ENCODE measurements at regions not wholly inside any gene's neighbourhood (a gene's known extent, or its start where the extent isn't known, plus 50 kb on each side); places are given as distances from the start of the nearest gene placed in this dataset.
A peak's percentile ranks its signal among the peaks of the same experiment; 100 is the strongest.
"Not testable (repeated sequence)": the region's sequence is repeated elsewhere in the genome, so short reads cannot be mapped to it uniquely, and the experiment has no call there.

DNA sequence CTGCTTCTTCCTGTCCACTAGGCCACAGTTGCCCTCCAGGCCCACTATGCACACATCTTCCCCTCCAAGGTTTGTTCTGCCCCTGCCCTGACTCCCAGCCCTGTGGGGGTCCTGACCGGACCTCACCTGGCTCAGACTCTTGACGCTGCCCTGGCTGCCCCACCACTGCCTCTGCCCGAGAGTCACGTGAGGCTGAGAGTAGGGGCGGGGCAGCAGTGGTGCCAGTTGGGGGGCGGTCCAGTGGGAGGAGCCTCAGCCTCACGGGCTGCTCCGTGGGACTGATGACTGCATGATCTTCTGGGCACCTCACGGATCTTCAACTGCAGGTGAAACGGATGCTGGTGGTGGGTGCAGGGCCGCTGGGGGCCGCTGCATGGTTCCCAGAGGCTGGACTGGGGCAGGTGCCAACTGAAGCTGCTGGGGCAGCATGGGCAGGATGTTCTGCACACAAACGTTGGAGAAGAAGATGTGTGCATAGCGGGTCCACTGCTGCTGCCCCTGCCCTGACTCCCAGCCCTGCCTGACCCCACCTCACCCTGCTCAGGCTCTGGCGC, 77.6 kb downstream of the HHIPL2 start:
- not testable (repeated sequence) for DNase-seq (ENCODE audit: low read depth)

DNA sequence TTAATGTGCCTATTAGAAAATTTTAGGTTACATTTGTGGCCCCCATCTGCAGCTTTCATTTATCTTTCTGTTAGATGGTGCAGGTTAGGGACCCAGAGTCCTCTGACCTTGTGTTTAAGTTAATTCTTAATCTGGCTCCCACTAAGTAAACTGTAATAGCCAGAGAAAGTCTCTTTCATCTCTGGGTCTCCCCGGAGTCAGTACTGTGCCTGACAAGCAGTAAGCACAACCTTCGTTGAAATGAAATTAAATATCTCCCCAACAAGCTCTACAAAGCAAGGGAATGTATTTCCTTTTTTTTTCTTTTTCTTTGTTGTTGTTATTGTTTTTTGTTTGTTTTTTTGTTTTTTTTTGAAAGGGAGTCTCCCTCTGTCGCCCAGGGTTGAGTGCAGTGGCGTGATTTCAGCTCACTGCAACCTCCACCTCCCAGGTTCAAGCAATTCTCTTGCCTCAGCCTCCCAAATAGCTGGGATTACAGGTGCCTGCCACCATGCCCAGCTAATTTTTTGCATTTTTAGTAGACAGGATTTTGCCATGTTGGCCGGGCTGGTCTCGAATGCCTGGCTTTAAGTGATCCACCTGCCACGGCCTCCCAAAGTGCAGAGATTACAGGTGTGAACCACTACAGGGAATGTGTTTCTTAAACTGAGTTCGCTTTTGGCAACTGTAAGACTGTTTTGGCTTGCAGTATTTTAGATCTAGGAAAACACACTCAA, 81.6 kb downstream of the HHIPL2 start:
- DNase-seq (ENCODE audit: low read depth) = no peak

- peak; percentile 86 for DNase-seq (ENCODE audit: low read depth)
Observed at GRCh38 chr1:222465211-222466041, 82.5 kb downstream of the HHIPL2 start.

- peak; percentile 49 for DNase-seq (ENCODE audit: low read depth)
Observed at GRCh38 chr1:222464841-222465210, 83.1 kb downstream of the HHIPL2 start.

DNA sequence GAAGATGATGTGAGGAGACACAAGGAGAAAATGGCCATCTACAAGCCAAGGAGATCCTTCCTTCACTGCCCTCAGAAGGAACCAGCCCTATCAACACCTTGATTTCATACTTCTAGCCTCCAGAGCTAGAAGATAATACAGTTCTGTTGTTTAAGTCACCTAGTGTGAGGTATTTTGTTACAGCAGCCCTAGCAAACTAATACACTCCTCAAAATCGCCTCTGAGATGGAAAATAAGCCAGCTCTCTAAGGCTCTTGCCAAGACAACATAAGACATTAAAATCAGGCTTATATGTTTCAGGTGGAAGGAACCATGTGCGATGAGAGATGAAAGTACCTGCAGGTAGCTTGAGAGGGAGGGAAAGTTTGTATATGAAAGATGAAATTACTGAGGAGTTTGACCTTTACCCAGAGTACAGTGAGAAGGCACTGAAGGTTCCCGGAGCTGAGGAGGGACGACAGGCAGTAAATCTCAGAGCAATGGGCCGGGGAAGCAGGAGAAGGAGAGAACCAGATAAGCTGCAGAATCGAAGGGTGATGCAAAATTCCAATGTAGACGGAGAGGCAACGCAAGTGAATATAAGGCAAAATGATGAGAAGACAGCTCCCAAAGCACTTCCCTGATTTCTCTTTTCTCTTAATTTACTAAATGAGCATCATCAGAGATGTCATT, 84.7 kb downstream of the HHIPL2 start:
- no peak for DNase-seq (ENCODE audit: low read depth)

DNA sequence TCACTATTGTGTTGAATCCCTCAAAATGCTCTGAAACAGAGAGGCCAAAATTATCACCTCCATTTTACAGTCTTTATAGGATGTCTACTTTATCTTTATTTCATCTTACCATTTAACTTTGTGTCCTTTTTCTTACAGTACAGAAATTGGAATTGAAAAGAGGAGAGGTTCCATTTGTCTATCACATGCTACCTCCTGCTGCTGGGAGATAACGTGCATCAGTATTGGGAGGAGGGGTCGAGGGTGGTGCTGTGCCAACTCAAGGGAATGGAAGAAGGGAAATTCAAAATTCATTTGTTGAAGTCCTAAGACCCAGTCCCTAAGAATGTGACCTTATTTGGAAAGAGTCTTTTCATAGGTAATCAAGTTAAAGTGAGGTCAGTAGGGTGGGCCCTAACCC, 85.3 kb downstream of the HHIPL2 start:
- DNase-seq (ENCODE audit: low read depth) = no peak

- no peak for DNase-seq (ENCODE audit: low read depth)
Observed at GRCh38 chr1:222461941-222462340, 86.0 kb downstream of the HHIPL2 start.

- no peak for DNase-seq (ENCODE audit: low read depth)
Observed at GRCh38 chr1:222459652-222460051, 88.3 kb downstream of the HHIPL2 start.

DNA sequence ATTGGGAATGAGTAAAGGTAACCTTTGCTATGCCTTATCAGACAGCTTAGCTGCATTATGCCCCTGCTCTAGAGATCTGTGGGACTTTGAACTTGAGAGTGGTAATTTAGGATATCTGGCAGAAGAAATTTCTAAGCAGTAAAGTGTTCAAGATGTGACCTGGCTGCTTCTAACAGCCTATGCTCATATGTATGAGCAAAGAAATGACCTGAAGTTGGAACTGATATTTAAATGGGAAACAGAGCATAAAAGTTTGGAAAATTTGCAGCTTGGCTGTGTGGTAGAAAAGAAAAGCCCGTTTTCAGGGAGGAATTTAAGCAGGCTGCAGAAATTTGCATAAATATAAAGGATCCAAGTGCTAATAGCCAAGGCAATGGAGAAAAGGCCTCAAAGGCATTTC, 90.4 kb downstream of the HHIPL2 start:
- no peak for DNase-seq (ENCODE audit: low read depth)

- no peak for DNase-seq (ENCODE audit: low read depth)
Observed at GRCh38 chr1:222457084-222457483, 90.8 kb downstream of the HHIPL2 start.

DNA sequence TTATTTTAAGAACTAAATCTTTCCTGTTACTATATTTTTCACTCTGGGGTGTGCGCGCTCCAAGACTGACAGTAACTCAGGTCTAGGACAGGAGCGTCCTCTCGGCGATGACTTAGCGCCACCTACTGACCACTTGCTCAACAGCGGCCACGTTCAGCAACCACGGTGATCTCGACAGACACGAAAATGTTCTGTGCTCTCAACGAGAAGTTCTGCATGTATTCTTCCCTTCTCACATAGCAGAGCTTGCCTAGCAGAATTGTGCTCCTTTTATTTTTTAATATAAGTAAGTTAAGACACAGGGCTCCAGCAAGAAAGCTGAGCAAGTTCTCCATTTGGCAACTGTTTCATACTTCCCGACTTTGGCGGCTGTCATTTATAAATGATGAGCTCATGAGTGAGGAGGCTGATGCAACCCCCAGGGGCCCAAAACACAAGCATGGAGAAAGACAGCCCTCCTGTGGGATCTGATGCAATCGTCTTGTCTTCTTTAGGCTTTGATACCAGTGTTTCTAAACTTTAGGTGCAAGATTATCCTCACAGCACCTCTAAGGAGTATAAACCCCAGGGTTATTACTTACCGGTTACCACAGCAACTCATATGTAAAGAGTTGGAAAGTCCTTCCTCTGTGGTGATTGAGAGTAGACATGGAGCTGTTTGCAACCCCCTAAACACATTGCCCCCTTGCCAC, 92.6 kb downstream of the HHIPL2 start:
- DNase-seq (ENCODE audit: low read depth) = peak; percentile 88

DNA sequence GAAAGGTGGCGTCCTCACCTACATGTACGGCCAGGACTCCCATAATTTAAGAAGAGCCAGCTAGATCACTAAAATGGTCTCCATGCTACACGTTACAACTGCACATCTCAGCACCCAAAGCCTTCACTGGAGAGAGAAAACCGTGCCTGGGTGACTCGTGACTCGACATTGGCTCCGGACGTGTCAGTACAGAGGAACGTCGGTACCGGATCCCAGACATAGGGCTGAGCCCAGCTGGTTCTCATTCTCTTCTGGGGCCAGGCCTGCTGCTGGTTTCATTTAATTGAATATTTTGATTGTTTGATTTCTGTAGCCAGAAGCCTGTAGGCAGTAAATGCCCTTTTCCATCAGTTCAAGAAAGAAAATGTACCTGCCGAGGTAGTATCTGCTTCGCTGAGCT, 93.1 kb downstream of the HHIPL2 start:
- no peak for DNase-seq (ENCODE audit: low read depth)

- DNase-seq (ENCODE audit: low read depth) = no peak
Observed at GRCh38 chr1:222454186-222454585, 93.7 kb downstream of the HHIPL2 start.

- no peak for DNase-seq (ENCODE audit: low read depth)
Observed at GRCh38 chr1:222452031-222452430, 95.9 kb downstream of the HHIPL2 start.

- no peak for DNase-seq (ENCODE audit: low read depth)
Observed at GRCh38 chr1:222443566-222443965, 104.3 kb downstream of the HHIPL2 start.

DNA sequence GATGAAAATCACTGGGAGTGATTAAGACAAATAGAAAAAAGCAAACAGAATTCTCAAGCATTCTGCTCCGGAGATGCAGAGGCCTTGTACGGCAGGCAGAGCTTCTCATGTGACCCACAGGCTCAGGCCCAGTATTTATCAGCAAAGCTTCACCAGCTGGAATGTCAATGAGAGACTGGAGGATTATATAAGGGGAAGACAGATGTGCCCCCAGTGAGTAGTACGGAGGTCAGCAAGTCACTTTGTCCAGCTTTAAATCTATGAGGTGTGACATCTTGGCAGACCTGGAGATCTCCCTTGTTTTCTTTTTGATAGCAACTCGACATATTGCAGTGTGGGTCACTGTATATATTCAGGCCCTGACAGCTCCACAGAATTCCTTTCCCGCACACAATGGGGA, 106.8 kb downstream of the HHIPL2 start:
- no peak for DNase-seq (ENCODE audit: low read depth)

GRCh38 chr1:222424826-222425225, 123.1 kb downstream of the HHIPL2 start:
- DNase-seq (ENCODE audit: low read depth) = no peak

GRCh38 chr1:222421380-222421779, 126.5 kb downstream of the HHIPL2 start:
- no peak for DNase-seq (ENCODE audit: low read depth)

- DNase-seq (ENCODE audit: low read depth) = no peak
Observed at GRCh38 chr1:222420633-222421032, 127.3 kb downstream of the HHIPL2 start.

DNA sequence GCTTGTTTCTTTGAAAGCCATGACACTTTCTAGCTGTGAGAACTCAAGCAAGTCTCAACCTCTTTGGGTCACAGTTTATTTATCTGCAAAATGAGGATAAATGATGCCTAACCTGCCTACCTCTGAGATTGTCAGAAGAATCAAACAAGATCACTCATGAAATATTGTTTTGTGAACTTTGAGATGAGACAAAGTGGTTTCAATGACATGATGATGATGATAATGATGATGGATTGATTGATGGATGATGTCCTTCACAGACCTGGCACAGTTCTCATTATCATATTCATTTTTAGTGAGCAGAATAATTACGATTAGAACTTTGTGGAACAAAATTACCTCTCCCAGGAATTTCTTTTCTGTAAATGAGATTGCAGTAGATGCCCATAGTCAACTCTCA, 129.2 kb downstream of the HHIPL2 start:
- no peak for DNase-seq (ENCODE audit: low read depth)

DNA sequence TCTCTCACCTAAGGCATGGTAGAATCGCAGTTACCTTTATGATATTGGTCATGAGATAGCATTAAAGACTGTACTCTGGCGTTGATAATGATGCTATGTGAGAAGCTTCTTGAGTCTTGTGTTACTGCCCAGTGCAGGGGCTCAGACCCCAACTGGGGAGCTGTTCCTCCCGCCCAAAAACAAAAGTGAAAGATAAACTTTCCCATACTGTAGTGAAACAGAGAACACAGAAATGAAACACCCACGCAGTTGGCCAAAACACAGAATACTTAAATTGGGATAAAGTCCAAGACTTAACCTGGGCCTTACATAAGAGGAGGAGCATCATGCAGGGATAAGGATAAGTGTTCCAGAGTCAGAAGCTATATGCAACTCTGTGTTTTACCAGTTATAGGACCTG, 130.6 kb downstream of the HHIPL2 start:
- DNase-seq (ENCODE audit: low read depth) = no peak

All from HS-5 (cell line).